GM18861 (cell line): ENCODE measurements at regions not wholly inside any gene's neighbourhood (a gene's known extent, or its start where the extent isn't known, plus 50 kb on each side); places are given as distances from the start of the nearest gene placed in this dataset.
"Not testable (repeated sequence)": the region's sequence is repeated elsewhere in the genome, so short reads cannot be mapped to it uniquely, and the experiment has no call there.

Source experiments
- ATAC-seq: cut with Tn5 transposase; IDR thresholded peaks from one replicate; pipeline ENCODE4 v1.9.1; 2021; ENCODE audit not compliant: unreplicated experiment

GRCh38 chr4:103887191-103887590 lies 167.4 kb upstream of the TACR3 start:
- no peak for ATAC-seq

DNA sequence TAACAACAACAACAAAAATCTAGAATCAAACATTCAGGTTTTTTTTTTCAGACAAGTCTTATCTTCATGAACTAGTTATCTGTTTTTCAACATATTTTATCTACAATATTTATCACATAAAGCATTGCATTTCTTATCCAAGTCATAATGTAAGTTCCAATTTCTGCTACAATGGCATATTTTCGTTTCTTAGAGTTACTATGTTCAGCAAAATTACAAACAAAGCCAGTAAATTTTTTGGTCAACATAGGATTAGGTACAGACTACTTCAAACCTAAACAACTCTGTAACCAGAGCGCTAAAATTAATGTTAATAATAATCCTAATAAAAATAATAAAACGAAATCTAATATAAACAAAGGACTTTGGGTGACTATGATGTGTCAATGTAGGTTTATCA lies 165.4 kb upstream of the TACR3 start:
- no peak for ATAC-seq

DNA sequence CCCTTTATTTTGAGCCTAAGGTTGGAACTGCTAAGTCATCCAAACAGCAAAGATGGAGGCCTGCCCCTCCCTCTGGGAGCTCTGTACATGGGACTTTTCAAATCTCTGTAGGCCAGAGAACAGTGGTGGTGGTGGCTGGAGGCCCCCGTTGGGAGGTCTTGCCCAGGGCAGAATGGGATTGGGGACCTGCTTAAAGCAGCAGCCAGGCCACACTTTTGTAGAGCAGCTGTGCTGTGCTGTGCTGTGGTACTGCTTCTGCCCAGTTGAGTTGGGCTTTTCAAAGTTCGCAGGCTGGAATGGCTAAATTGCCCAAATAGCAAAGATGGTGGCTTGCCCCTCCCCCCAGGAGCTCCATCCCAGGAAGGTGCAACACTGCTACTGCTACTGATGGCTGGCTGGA lies 147.5 kb upstream of the TACR3 start:
- no peak for ATAC-seq

DNA sequence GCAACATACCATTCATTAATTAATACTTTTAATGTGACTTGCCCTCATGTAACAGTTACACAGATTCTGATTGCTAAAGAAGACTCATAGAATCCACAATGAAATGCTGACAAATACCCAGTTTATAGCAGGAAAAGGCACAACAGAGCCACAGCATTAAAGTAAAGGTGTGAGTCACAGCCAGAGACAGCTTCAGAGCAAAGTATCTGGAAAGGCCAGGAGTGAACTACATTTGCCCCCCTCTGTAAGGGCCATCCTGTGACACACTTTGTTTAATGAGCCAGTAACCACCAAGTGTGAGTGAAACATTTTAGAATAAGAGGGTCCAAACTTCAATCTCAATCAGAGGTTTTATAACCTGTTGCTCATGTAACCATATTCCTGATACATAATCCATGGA lies 133.8 kb upstream of the TACR3 start:
- no peak for ATAC-seq

DNA sequence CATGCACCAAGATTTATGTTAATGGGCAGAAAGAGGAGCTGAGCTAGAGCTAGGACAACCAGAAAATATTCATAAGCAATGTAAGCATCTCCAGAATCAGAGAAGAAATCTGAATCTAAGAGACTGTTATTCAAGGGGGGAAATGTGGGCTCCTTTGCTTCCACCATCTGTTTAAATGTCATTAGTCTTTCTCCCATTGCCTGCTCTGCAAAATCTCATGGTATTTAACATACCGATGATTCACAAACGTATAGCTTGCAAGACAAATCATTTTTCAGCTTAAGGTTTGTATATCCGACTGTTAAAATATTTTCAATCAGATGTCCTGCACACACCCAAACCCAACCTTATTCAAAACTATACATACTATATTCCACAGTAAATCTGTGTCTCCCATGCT lies 133.4 kb upstream of the TACR3 start:
- ATAC-seq, result no peak

- ATAC-seq, result no peak
Measured at GRCh38 chr4:103845075-103845474, 125.3 kb upstream of the TACR3 start.

DNA sequence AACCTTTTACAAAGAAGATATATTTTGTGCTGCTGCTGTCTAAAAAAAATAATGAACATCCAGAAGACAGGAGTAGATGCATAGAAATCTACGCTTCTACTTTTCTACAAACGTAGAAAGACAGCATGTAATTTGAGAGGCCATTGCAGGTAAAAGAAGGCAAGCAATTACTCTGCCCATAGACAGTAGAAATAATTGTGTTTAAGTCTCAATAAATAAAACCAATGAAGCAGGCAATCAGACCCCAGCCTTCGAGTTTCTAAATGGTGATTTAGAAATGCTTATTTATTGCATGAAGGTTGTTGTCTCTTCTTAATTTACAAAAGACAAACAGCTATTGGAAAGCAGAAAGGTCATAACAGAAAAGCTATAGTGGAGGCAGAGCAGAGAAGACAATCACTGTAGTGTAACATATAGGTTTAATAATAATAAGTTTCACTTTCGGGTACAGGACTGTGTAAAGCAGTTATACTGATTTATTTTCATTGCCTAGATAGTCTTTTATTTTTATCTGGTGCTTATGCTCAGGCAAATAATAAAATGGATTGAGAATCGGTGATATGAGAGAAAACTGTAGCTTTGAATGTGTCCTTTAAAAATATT lies 123.0 kb upstream of the TACR3 start:
- no peak for ATAC-seq

DNA sequence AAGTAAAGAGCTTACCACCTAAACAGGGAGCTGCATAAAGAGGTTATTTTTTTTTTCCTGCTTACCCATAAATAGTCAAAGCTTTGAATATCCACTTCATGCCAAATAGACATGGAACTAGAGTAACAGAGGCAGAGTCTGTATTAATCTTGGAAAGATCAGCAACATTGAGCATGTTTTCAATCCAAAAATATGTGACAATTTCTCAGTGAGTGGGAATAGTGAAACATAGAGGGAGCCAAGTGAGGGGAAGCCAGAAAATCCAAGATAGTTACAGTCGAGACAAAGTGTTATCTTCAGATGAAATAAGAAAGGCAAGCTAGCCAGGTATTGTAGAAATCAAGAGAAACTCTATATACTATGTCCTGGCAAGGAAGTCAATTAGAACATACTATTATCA lies 122.3 kb upstream of the TACR3 start:
- no peak for ATAC-seq

DNA sequence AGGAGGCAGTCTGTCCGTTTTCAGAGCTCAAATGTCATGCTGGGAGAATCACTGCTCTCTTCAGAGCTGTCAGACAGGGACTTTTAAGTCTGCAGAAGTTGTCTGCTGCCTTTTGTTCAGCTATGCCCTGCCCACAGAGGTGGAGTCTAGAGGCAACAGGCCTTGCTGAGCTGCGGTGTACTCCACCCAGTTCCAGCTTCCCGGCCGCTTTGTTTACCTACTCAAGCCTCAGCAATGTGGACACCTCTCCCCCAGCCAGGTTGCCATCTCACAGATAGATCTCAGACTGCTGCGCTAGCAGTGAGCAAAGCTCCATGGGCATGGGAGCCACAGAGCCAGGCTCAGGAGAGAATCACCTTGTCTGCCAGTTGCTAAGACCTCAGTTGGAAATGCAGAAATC lies 90.5 kb upstream of the TACR3 start:
- not testable (repeated sequence) for ATAC-seq

GRCh38 chr4:103802766-103803165 lies 83.0 kb upstream of the TACR3 start:
- ATAC-seq, result no peak

GRCh38 chr4:103787057-103787456 lies 67.3 kb upstream of the TACR3 start:
- ATAC-seq, result no peak

DNA sequence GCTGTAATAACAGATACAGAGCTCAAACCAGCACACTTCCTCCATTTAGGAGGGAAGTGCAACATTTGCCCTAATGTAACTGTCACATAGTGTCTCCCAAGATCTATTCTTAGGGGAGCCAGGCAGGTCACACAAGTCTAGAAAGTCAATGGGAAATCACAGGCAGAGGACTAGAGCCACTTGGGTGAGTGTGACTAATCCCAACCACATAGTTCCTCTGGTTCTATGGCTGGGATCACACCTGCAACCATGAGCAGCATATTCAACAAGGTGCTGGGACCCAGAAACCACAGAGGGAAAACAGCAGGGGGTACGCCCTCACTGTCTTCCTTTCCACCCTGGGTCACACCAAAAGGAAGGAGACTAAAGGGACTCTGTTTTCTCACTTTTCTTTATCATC lies 66.8 kb upstream of the TACR3 start:
- no peak for ATAC-seq

DNA sequence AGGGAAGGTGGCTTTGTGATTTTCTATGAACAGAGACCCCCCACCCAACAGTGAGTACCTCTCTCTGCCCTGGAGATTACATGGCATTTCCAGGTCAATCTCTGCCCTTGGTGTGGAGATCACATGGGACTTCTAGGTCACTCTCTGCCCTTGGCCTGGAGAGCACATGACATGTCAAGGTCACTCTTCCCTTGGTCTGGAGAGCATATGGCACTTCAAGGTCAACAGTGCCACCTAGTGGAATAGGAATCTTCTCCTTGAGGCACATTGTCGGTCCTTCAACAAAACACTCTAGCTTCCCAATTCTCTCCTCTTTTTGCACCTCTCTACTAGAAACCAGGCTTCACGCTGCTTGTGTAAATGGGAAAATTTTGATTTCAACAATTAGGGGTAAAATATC lies 66.2 kb upstream of the TACR3 start:
- ATAC-seq, result peak; percentile 79

GRCh38 chr4:103778221-103778620 lies 58.4 kb upstream of the TACR3 start:
- ATAC-seq, result no peak

DNA sequence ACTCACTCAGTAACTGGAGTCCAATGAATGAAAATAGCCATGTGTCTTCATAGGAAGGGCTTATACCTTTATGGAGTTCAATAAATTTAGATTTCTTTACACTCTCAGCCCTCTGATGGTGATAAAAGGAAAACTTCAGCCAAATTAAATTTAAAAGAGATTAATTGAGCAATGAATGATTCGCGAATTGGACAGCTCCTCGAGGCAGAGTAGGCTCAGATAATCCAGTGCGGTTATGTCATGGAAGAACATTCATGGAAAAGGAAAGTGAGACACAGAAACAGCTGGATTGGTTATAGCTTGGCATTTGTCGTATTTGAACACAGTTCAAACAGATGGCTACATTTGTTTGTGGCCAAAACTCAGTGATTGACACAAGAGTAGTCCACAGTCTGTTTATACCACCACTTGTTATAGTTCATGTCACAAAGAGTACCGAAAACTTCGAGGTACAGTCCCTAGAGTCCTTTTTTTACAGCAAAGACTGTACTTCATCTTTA lies 54.6 kb upstream of the TACR3 start:
- no peak for ATAC-seq

GRCh38 chr4:103773691-103774231 lies 54.0 kb upstream of the TACR3 start:
- ATAC-seq, result no peak
